ENCODE measurements at regions not wholly inside any gene's neighbourhood (a gene's known extent, or its start where the extent isn't known, plus 50 kb on each side); places are given as distances from the start of the nearest gene placed in this dataset.

GRCh38 chr2:120508567-120509041 is 162.7 kb downstream of the INHBB start:
- TF ChIP-seq CTCF (IDR thresholded peaks at IDR 0.05; ENCODE audit: low read depth, low read length, missing control alignments): no peak
- DNase-seq (ENCODE audit: low read depth): no peak
- no peak overlapping the region for H3K4me3 ChIP-seq (ENCODE audit: low read depth, low read length)

- DNase-seq (ENCODE audit: low read depth): no peak
- TF ChIP-seq CTCF (IDR thresholded peaks at IDR 0.05; ENCODE audit: low read depth, low read length, missing control alignments): no peak
- H3K4me3 ChIP-seq (ENCODE audit: low read depth, low read length): no peak overlapping the region
Observed at GRCh38 chr2:120509213-120509815, 163.4 kb downstream of the INHBB start.

- no peak for TF ChIP-seq CTCF (IDR thresholded peaks at IDR 0.05; ENCODE audit: low read depth, low read length, missing control alignments)
- no peak for DNase-seq (ENCODE audit: low read depth)
- H3K4me3 ChIP-seq (ENCODE audit: low read depth, low read length): no peak overlapping the region
Observed at GRCh38 chr2:120509991-120510735, 164.2 kb downstream of the INHBB start.

GRCh38 chr2:120510751-120511395 is 164.9 kb downstream of the INHBB start:
- TF ChIP-seq CTCF (IDR thresholded peaks at IDR 0.05; ENCODE audit: low read depth, low read length, missing control alignments): no peak
- no peak for DNase-seq (ENCODE audit: low read depth)
- H3K4me3 ChIP-seq (ENCODE audit: low read depth, low read length): no peak overlapping the region

- no peak for DNase-seq (ENCODE audit: low read depth)
- TF ChIP-seq CTCF (IDR thresholded peaks at IDR 0.05; ENCODE audit: low read depth, low read length, missing control alignments): no peak
- H3K4me3 ChIP-seq (ENCODE audit: low read depth, low read length): no peak overlapping the region
Observed at GRCh38 chr2:120511536-120511935, 165.6 kb downstream of the INHBB start.

- TF ChIP-seq CTCF (IDR thresholded peaks at IDR 0.05; ENCODE audit: low read depth, low read length, missing control alignments): no peak
- DNase-seq (ENCODE audit: low read depth): no peak
- no peak overlapping the region for H3K4me3 ChIP-seq (ENCODE audit: low read depth, low read length)
Observed at GRCh38 chr2:120511947-120512710, 166.2 kb downstream of the INHBB start.

Data from GM12864 (cell line).